ENCODE measurements at regions not wholly inside any gene's neighbourhood (a gene's known extent, or its start where the extent isn't known, plus 50 kb on each side); places are given as distances from the start of the nearest gene placed in this dataset.

GRCh38 chr5:61600945-61601511 is 269.0 kb downstream of the ZSWIM6 start:
- no peak for DNase-seq (ENCODE audit: low read depth)
- no peak overlapping the region for H3K4me3 ChIP-seq (ENCODE audit: low read depth, low read length)
- TF ChIP-seq CTCF (IDR thresholded peaks at IDR 0.05; ENCODE audit: low read depth, low read length) (no peak), MYC (IDR thresholded peaks at IDR 0.05; ENCODE audit: low read depth, low read length) (no peak), MAX (IDR thresholded peaks at IDR 0.05; ENCODE audit: low read depth, low read length) (no peak), POLR2A (IDR thresholded peaks at IDR 0.05; ENCODE audit: extremely low read depth, insufficient read length) (no peak)

- H3K4me3 ChIP-seq (ENCODE audit: low read depth, low read length), result no peak overlapping the region
- TF ChIP-seq POLR2A (IDR thresholded peaks at IDR 0.05; ENCODE audit: extremely low read depth, insufficient read length), result no peak
- no peak for TF ChIP-seq MYC (IDR thresholded peaks at IDR 0.05; ENCODE audit: low read depth, low read length)
- TF ChIP-seq CTCF (IDR thresholded peaks at IDR 0.05; ENCODE audit: low read depth, low read length), result no peak
- no peak for TF ChIP-seq MAX (IDR thresholded peaks at IDR 0.05; ENCODE audit: low read depth, low read length)
- no peak for DNase-seq (ENCODE audit: low read depth)
These were observed 271.3 kb downstream of the ZSWIM6 start for GRCh38 chr5:61603211-61603908.

GRCh38 chr5:61604076-61605025 is 272.3 kb downstream of the ZSWIM6 start:
- DNase-seq (ENCODE audit: low read depth), result no peak
- no peak for TF ChIP-seq POLR2A (IDR thresholded peaks at IDR 0.05; ENCODE audit: extremely low read depth, insufficient read length)
- no peak for TF ChIP-seq CTCF (IDR thresholded peaks at IDR 0.05; ENCODE audit: low read depth, low read length)
- TF ChIP-seq MYC (IDR thresholded peaks at IDR 0.05; ENCODE audit: low read depth, low read length), result no peak
- no peak for TF ChIP-seq MAX (IDR thresholded peaks at IDR 0.05; ENCODE audit: low read depth, low read length)
- H3K4me3 ChIP-seq (ENCODE audit: low read depth, low read length), result no peak overlapping the region

GRCh38 chr5:61609840-61610677 is 278.0 kb downstream of the ZSWIM6 start:
- no peak overlapping the region for H3K4me3 ChIP-seq (ENCODE audit: low read depth, low read length)
- TF ChIP-seq MAX (IDR thresholded peaks at IDR 0.05; ENCODE audit: low read depth, low read length) (no peak), MYC (IDR thresholded peaks at IDR 0.05; ENCODE audit: low read depth, low read length) (no peak), CTCF (IDR thresholded peaks at IDR 0.05; ENCODE audit: low read depth, low read length) (no peak), POLR2A (IDR thresholded peaks at IDR 0.05; ENCODE audit: extremely low read depth, insufficient read length) (no peak)
- DNase-seq (ENCODE audit: low read depth), result no peak

- DNase-seq (ENCODE audit: low read depth), result no peak
- H3K4me3 ChIP-seq (ENCODE audit: low read depth, low read length), result no peak overlapping the region
These were observed 278.6 kb downstream of the ZSWIM6 start for GRCh38 chr5:61610678-61611024.

More at GRCh38 chr5:61610678-61611024, 278.6 kb downstream of the ZSWIM6 start:
- no peak for TF ChIP-seq CTCF (IDR thresholded peaks at IDR 0.05; ENCODE audit: low read depth, low read length)

Measured in NB4 (cell line).